GOT3 (cell line): ENCODE measurements at regions not wholly inside any gene's neighbourhood (a gene's known extent, or its start where the extent isn't known, plus 50 kb on each side); places are given as distances from the start of the nearest gene placed in this dataset.
"Not testable (repeated sequence)": the region's sequence is repeated elsewhere in the genome, so short reads cannot be mapped to it uniquely, and the experiment has no call there.

Experiments used
- DNase-seq: peaks from one replicate; lab custom pipeline; 2025; ENCODE audit warnings: mixed read lengths; lab: John Stamatoyannopoulos, UW

DNA sequence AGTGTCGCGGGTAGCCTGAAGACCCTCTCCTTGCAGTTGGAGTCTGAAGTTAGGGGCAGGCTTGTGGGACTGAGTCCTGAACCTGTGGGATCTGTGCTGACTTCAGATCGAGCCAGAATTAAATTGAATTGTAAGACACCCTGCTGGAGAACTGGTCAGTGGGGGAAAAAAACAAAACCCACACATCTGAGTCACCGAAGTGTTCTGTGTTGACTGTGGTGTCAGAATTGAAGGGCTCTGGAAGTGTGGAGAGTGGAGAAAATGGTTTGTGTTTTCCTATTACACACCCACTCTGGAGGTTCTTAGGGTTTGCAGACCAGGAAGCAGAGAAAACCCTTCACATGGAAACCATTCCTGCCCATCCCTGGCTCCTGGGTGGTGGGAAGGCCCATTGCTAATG is 209.5 kb upstream of the GALNT2 start:
- DNase-seq = no peak

DNA sequence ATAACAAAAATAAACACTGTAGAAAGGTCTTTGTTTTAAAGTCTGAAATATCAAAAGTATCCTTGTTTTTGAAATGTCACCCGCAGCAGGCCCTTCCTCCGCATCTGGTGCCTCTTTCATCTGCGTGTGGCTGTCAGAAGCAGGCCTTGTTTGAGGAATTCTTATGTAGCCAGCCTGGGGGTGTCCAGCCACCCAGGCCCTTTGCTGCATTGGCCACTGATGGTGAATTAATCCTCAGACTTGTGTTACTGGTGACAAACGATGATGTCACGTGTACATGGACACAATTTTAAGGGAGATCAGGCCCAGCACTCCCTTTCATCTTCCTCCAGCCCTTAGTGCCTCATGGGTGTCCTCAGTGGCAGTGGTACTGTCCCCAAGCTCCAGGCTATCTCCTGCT is 208.0 kb upstream of the GALNT2 start:
- no peak for DNase-seq

GRCh38 chr1:229860926-229861325 is 206.1 kb upstream of the GALNT2 start:
- DNase-seq = no peak

DNA sequence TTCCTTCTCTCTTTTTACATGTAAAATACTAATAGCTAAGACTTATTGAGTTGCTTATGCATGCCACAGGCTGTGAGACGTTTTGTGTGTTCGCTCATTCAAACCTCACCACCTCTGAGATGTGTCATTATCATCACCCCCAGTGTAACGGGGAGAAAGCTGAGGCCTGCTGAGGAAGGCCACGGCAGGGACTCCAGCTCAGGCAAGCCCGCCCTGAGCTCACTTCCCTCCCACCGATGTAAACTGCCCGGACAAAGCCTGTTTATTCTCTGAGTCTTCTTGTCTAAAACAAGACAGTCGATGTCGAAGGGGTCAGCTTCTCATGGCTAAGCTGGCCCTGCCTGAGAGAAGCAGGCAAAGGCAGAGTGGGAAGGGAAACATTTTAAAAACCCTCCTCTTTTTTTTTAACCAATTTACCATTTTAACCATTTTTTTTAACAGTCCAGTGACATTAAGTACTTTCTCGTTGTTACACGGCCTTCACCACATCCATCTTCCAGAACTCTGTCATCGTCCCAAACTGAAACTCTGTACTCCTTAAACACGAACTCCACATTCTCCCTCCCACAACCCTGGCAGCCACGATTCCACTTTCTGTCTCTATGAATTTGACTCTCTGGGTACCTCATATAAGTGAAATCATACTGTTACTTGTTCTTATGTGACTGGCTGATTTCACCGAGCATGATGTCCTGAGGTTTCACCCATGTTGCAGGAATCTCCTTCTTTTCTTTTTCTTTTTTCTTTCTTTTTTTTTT is 204.8 kb upstream of the GALNT2 start:
- DNase-seq = no peak

DNA sequence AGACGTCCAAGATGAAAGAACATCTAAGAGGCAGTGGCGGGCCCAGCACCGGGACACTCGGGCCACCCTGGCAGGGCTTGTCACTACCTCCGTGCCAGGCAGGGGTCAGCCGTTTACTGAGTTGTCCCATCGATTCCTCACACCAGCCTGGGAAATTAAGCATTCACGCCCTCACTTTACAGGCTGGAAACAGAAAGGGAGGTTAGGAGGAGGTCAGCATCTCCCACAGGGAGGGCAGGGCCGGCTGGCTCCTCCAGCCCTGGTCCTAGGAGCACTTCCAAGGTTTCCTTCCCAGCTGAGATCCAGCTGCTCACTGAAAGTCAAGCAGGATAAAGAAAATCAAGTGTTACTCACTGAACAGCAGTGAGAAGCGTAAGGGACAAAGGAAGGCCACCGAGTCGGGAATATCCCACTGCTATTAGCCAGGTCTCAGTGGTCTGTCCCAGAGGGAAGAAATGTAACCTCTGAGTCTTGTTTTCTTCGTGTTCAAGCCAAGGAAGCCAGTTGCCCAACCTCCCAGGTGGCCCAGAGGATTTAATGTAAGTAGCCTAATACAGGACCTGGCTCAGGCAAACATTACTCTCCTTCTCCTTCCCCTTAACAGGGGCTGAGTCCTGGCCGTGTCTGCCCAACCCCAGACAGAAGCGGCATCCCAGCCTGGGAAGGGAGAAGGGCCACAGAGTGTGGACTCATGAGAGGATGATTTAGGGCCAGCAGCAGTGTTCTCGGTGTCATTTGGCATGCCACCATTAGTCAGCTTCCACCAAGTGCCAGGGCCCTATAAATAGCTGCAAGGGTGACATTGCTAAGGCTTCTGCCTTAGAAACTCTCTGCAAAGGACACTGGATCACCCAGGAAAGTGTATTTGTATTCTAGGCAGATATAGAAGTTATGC is 203.1 kb upstream of the GALNT2 start:
- DNase-seq = no peak

DNA sequence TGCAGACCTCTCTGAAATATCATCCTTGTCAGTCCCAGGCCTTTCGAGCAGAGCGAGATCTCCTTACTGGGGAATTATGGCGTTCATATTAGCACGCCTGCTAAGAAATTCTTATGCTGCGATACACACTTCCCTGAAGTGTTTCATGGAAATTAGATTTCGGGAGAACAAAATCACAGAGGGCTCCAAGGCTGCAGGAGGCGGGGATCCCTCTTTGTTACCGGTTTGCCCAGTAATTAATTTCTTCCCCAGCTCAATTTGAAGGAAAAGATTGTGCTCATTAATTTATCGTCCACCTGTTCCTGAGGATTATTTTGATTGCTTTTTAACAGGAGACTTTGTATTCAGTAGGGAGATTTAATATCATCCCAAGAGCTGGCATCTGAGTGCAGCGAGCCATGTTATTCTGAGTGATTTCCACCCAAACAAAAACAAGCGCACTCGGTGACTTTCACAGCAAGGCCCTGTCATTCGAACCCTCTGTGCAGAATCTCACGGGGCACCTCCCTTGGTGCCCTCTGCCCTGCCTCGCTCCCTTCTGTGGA is 202.3 kb upstream of the GALNT2 start:
- DNase-seq = no peak

- DNase-seq = not testable (repeated sequence)
Measured at GRCh38 chr1:229865321-229865720, 201.7 kb upstream of the GALNT2 start.

DNA sequence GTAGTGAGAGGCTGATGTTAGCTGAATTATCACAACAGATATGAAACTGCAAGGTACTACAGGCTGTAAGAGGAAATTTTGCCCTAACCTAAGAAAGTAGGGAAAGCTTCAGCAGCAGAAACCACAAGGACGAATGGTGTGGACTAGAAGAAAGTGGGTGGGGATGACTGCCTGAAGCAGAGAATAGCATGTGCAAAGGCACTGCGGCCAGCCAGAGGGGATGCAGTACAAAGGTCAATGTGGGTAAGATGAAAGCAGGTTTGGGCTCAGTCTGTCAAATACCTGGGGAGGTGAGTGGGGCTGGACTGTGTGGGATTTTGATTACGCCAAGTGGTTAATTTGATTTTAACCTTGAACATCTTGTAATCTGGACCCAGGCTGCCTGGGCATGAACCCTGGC is 199.3 kb upstream of the GALNT2 start:
- no peak for DNase-seq

- DNase-seq = no peak
Measured at GRCh38 chr1:229869240-229869639, 197.8 kb upstream of the GALNT2 start.

DNA sequence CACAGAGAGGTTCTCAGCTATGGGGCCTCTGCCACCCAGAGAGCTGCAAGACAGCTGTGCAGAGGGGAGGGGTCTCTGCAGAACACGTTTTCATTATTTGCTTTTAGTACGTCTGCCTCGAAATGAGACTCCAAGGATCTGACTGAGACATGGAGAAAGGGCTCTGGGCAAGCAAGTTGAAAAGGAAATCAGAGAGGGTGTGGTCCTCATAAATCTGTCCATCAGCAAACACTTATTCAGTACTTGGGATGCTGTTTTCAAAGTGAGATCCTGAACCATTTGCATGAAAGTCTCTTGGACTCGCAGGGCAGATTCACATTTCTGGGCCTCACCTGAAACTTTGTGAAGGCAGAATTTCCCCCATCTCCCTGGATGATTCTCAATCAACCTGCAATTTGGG is 197.4 kb upstream of the GALNT2 start:
- DNase-seq = no peak

DNA sequence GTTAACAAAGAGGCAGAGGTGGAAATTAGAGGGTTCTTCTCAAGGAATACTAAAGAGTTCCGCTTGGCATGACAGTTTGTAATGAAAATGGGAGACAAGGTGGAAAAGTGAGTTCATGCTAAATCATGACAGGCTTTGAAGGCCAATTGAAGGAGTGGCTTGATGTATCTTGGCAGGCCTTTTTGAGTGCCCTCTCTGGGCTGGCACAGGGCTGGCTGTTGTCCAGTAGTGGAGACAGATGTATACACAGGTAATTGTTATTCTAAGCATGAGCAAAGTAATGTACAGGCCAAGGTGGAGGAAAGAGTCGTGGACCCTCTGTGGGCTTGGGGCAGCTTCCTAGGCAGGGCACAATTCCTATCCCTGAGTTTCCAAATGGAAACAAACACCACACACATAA is 196.7 kb upstream of the GALNT2 start:
- DNase-seq = no peak

DNA sequence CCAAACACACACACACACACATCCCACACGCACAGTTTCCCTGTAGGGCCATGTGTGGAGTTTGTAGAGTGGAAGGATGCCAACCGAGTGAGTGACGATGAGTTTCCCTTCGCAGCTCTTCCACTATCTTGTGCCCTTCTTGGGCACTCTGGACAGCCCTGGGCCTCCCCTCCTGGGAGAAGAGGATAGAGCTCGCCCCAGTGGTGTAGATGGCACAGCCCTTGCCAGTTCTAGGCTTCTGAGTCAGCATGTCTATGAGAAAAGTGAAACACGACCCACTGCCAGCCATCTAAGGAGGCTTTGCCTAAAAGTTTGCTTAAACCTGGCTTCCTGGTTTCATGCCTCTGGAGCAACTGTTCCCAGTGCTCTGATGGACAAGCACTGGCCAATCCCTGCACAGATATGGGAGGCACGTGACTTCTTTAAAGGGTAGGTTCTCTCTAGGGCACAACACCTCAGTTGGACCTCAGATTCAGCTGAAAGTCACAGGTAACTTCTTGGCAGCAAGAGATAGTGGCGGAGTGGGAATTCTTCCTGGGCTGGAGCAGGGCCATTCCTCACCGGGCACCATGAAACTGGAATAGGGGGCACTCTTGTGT is 195.9 kb upstream of the GALNT2 start:
- DNase-seq = no peak

DNA sequence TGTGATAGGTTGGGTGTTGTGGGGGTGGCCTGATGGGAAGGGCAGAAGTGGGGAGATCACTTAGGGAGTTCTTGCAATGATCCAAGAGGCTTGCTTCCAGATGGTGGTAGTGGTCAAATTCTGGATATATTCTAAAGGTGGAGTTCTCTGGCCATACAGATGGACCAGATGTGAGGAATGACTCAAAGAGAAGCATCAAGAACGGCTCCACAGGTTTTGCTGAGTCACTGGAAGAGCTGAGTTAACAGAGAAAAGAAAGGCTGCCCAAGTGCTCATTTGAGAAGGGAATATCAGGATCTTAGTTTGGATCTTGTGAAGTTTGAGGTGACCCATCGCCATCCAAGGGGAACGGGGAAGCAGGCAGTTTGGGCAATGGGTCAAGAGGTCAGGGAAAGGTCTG is 192.9 kb upstream of the GALNT2 start:
- no peak for DNase-seq

DNA sequence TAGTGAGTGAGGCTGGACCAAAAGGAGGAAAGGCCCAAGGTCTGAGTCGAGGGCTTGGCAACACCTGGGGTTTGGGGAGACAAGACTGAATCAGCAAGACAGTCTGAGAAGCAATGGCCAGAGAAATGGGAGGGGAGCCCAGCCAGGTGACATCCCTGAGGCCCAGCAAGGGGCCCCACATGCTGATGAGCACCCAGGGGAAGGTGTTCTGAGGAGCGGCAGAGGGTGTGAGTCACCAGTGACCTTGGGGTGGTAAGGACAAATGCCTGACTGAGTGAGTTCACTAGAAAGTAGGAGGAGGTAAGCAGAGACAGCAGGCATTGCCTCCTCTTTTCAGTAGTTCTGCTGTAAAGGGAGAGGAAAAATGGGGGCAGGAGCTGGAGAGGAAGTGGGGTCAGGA is 192.4 kb upstream of the GALNT2 start:
- no peak for DNase-seq

GRCh38 chr1:229875086-229875485 is 192.0 kb upstream of the GALNT2 start:
- no peak for DNase-seq

DNA sequence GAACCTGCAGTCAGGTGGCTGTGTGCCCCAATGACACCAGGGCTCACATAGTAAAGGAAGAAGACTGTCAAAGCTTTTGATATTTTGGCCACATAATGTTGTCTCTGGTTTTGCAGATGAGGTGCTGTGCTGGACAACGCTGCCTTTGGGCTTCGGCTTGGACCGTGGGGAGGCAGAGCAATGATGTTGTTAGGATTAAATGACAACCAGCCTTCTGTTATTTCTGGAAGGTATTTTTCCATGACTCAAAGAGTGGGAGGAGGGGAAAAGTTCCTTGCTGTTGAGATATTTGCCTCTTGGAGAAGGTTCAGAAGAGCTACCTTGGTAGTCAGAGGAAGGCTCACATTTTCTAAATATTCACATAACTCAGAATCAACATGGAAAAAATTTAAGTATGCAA is 187.3 kb upstream of the GALNT2 start:
- no peak for DNase-seq

GRCh38 chr1:229880271-229881170 is 186.5 kb upstream of the GALNT2 start:
- DNase-seq = no peak

DNA sequence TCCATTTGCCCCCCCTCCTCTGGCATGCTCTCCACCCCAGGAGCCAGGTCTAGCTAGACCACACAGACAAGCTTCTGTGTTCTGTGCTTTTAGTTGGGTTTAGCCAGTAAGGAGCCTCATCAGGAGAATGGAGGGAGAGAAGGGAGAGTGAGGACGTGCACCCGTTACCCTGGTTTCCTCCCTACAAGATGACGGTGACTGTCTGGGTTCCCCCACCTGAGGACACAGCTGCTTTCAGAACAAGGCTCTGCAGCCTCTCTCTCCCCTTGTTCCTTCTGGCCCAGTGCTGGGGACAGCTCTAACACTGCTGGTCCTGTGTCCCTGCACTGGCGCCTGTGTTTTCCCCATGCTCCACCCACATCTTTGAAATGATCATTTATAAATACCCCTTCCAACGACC is 184.4 kb upstream of the GALNT2 start:
- DNase-seq = no peak

DNA sequence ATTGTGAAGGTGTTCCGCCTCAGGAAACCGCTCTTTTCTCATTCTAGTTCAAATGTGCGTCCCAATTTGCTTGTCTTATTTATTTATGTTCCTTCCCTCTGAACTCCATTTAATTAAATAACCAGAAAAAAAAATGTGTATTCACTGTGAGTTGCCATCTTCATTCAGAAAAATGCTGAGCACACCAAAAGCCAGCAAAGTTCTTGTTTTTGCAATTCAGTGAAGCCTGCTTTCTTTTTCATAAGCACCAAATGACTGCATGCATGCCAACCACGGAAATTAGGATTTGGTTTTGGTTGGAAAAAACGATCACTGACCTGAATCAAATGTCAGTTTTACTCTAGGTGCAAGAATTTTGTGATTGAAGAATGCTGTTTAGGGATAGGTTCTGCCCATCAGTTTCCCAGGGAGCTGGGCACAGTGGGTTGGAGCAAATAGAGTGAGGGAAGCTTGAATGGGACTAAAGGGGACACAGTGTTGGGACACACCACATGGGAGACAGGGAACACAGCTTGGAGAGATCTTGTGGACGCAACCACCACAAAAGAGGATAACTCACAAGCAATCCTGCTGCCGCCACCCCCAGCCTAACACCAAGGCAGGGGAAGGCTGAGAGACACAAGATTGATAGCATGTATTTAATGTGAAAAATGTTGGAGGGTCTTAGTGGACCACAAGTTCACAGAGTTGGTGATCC is 183.4 kb upstream of the GALNT2 start:
- no peak for DNase-seq

GRCh38 chr1:229884765-229885164 is 182.3 kb upstream of the GALNT2 start:
- DNase-seq = no peak
